ENCODE measurements at regions not wholly inside any gene's neighbourhood (a gene's known extent, or its start where the extent isn't known, plus 50 kb on each side); places are given as distances from the start of the nearest gene placed in this dataset.
A peak's percentile ranks its signal among the peaks of the same experiment; 100 is the strongest.
"Not testable (repeated sequence)": the region's sequence is repeated elsewhere in the genome, so short reads cannot be mapped to it uniquely, and the experiment has no call there.

GRCh38 chrX:33989936-33990335 is 142.2 kb downstream of the FAM47A start:
- DNase-seq: no peak

- DNase-seq: no peak
Observed at GRCh38 chrX:33987458-33987857, 144.7 kb downstream of the FAM47A start.

- no peak for DNase-seq
Observed at GRCh38 chrX:33974676-33975075, 157.4 kb downstream of the FAM47A start.

GRCh38 chrX:33970028-33970967 is 161.8 kb downstream of the FAM47A start:
- DNase-seq: peak; percentile 31

- no peak for DNase-seq
Observed at GRCh38 chrX:33969105-33969504, 163.0 kb downstream of the FAM47A start.

- no peak for DNase-seq
Observed at GRCh38 chrX:33968611-33969010, 163.5 kb downstream of the FAM47A start.

- no peak for DNase-seq
Observed at GRCh38 chrX:33949300-33949699, 182.8 kb downstream of the FAM47A start.

- DNase-seq: not testable (repeated sequence)
Observed at GRCh38 chrX:33926249-33926648, 205.9 kb downstream of the FAM47A start.

GRCh38 chrX:33923262-33923661 is 208.9 kb downstream of the FAM47A start:
- DNase-seq: no peak

- DNase-seq: no peak
Observed at GRCh38 chrX:33909836-33910235, 222.3 kb downstream of the FAM47A start.

- no peak for DNase-seq
Observed at GRCh38 chrX:33908898-33909297, 223.2 kb downstream of the FAM47A start.

GRCh38 chrX:33908074-33908473 is 224.0 kb downstream of the FAM47A start:
- no peak for DNase-seq

GRCh38 chrX:33906971-33907370 is 225.1 kb downstream of the FAM47A start:
- DNase-seq: no peak

GRCh38 chrX:33892670-33893069 is 239.4 kb downstream of the FAM47A start:
- DNase-seq: no peak

- no peak for DNase-seq
Observed at GRCh38 chrX:33855251-33855650, 276.9 kb downstream of the FAM47A start.

- not testable (repeated sequence) for DNase-seq
Observed at GRCh38 chrX:33852146-33852545, 280.0 kb downstream of the FAM47A start.

- DNase-seq: peak; percentile 0
Observed at GRCh38 chrX:33840176-33840575, 291.9 kb downstream of the FAM47A start.

- no peak for DNase-seq
Observed at GRCh38 chrX:33831211-33831610, 300.9 kb downstream of the FAM47A start.

GRCh38 chrX:33817266-33817665 is 314.8 kb downstream of the FAM47A start:
- DNase-seq: no peak

GRCh38 chrX:33808636-33809035 is 323.5 kb downstream of the FAM47A start:
- no peak for DNase-seq

- DNase-seq: no peak
Observed at GRCh38 chrX:33784548-33784947, 347.6 kb downstream of the FAM47A start.

GRCh38 chrX:33741807-33742206 is 390.3 kb downstream of the FAM47A start:
- DNase-seq: peak; percentile 77

- no peak for DNase-seq
Observed at GRCh38 chrX:33735182-33735581, 396.9 kb downstream of the FAM47A start.

- no peak for DNase-seq
Observed at GRCh38 chrX:33726281-33727160, 405.6 kb downstream of the FAM47A start.

Measured in NCI-H1436 (cell line).